Suprapubic skin (tissue), 4 donors: ENCODE measurements at regions not wholly inside any gene's neighbourhood (a gene's known extent, or its start where the extent isn't known, plus 50 kb on each side); places are given as distances from the start of the nearest gene placed in this dataset.

Experiments used
- EP300 ChIP-seq: sonication (generic); formaldehyde crosslinking; IDR thresholded peaks from one replicate; pipeline ENCODE4 v1.6.1; 2017; ENCODE audit warnings: antibody characterized with exemption
- POLR2A ChIP-seq, 2 donors: fragments of 450-650 bp; IDR thresholded peaks; one replicate each; pipeline ENCODE4 v1.6.1; 2017; ENCODE audit warnings: antibody characterized with exemption in 2 of 2, mild to moderate bottlenecking in 2 of 2, moderate library complexity in 2 of 2
- POLR2AphosphoS5 ChIP-seq, 3 donors: sonication (generic); formaldehyde crosslinking; IDR thresholded peaks; one replicate each; pipeline ENCODE4 v1.6.1; 2017; ENCODE audit warnings: antibody characterized with exemption in 3 of 3
- TF ChIP-seq, protein P1 (sequence below), 2 donors: fragments of 200-600 bp in 1 of 2; fragments of 450-650 bp in 1 of 2; sonication (generic) in 1 of 2; IDR thresholded peaks; one replicate each; pipeline ENCODE4 v1.5.1; 2016 to 2019; ENCODE audit warnings: antibody characterized with exemption in 2 of 2, mild to moderate bottlenecking in 1 of 2, moderate library complexity in 1 of 2

- TF ChIP-seq, protein P1, sequence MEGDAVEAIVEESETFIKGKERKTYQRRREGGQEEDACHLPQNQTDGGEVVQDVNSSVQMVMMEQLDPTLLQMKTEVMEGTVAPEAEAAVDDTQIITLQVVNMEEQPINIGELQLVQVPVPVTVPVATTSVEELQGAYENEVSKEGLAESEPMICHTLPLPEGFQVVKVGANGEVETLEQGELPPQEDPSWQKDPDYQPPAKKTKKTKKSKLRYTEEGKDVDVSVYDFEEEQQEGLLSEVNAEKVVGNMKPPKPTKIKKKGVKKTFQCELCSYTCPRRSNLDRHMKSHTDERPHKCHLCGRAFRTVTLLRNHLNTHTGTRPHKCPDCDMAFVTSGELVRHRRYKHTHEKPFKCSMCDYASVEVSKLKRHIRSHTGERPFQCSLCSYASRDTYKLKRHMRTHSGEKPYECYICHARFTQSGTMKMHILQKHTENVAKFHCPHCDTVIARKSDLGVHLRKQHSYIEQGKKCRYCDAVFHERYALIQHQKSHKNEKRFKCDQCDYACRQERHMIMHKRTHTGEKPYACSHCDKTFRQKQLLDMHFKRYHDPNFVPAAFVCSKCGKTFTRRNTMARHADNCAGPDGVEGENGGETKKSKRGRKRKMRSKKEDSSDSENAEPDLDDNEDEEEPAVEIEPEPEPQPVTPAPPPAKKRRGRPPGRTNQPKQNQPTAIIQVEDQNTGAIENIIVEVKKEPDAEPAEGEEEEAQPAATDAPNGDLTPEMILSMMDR (IDR thresholded peaks at IDR 0.05) = no peak
- TF ChIP-seq POLR2AphosphoS5 (IDR thresholded peaks at IDR 0.05) (no peak), EP300 (no peak), POLR2A (IDR thresholded peaks at IDR 0.05) (no peak)
Observed at GRCh38 chr1:242876030-242876429, 351.5 kb upstream of the PLD5 start.
